ENCODE measurements at regions not wholly inside any gene's neighbourhood (a gene's known extent, or its start where the extent isn't known, plus 50 kb on each side); places are given as distances from the start of the nearest gene placed in this dataset.

DNA sequence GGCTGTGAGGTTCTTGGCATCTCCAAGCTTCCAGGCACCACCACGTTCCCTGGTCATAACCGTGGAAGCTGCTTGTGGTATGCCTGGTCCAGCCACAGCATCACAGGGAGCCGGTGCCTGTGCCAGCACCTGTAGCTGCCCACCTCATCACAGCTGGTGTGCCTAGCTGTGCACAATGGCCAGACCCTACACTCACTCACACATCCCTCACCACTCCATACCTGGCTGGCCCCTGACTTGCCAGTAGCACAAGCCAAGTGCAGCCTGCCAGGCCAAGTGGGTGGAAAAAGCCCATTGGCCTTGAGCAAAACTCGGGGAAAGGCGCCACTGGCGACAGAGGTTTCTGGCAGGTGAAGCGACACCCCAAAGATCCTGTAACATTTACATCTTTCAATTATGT lies 192.3 kb upstream of the MANEA start:
- Histone ChIP-seq H3K23me2 (ENCODE audit: insufficient read length, low read depth, low read length, poor library complexity, severe bottlenecking) (no peaks in the 10 kb centered on the region), H2BK12ac (ENCODE audit: insufficient read length, low read depth, low read length) (no peak overlapping the region), H2AFZ (ENCODE audit: low read length) (no peak overlapping the region), H2AK5ac (ENCODE audit: insufficient read length, low read length) (no peak overlapping the region), H2BK15ac (ENCODE audit: low read depth, low read length) (no peak overlapping the region), H3K23ac (ENCODE audit: insufficient read length, low read depth, low read length) (no peak overlapping the region), H4K8ac (replicated peaks; ENCODE audit: insufficient read length, low read depth, low read length) (no peak overlapping the region), H3K9ac (ENCODE audit: extremely low read depth, insufficient read length, low read length) (no peak overlapping the region), H3K9me3 (ENCODE audit: control insufficient read depth, low read depth, low read length) (no peaks in the 10 kb centered on the region), H3K27ac (ENCODE audit: insufficient read length, low read depth, low read length) (no peak overlapping the region), H2BK5ac (ENCODE audit: insufficient read length, low read length) (no peak overlapping the region), H3K14ac (ENCODE audit: insufficient read depth, low read length) (no peak overlapping the region), H3K79me2 (ENCODE audit: insufficient read depth, low read length) (no peaks in the 10 kb centered on the region), H3K18ac (ENCODE audit: insufficient read length, low read depth, low read length) (no peak overlapping the region), H3K79me1 (ENCODE audit: insufficient read depth, low read depth, low read length, poor library complexity, severe bottlenecking) (no peaks in the 10 kb centered on the region), H3K56ac (ENCODE audit: insufficient read length, low read depth, low read length) (no peak overlapping the region), H2BK20ac (ENCODE audit: low read depth, low read length, poor library complexity, severe bottlenecking) (no peak overlapping the region), H3K4ac (ENCODE audit: low read depth, low read length) (no peak overlapping the region), H4K5ac (ENCODE audit: insufficient read length, low read depth, low read length) (no peak overlapping the region), H4K91ac (ENCODE audit: insufficient read length, low read depth, low read length) (no peak overlapping the region), H4K20me1 (ENCODE audit: control insufficient read depth, insufficient read depth, insufficient read length) (no peaks in the 10 kb centered on the region), H3T11ph (ENCODE audit: low read length) (no peak overlapping the region), H2BK120ac (ENCODE audit: low read depth, low read length, poor library complexity, severe bottlenecking) (no peak overlapping the region), H3K4me1 (ENCODE audit: insufficient read depth, low read length) (no peaks in the 10 kb centered on the region), H3K27me3 (ENCODE audit: insufficient read depth, low read length) (no peaks in the 10 kb centered on the region), H3K4me2 (ENCODE audit: insufficient read depth, insufficient read length, low read length) (no peak overlapping the region)
- Mint-ChIP-seq H3K9me3 (peaks cover 3 to 10% of the 10 kb centered on the region in 2 experiments; a peak in 3 of 5 replicates), H3K36me3 (ENCODE audit: insufficient read depth in 1 of 3, low read depth in 3 of 3) (peaks cover 1 to 6% (median 3%) of the 10 kb centered on the region in 3 experiments; a peak in 4 of 7 replicates), H3K4me3 (no peak overlapping the region), H3K27ac (no peak overlapping the region), H3K27me3 (ENCODE audit: low read depth) (no peaks in the 10 kb centered on the region), H3K4me1 (no peaks in the 10 kb centered on the region)
- WGBS (ENCODE audit: extremely low coverage, insufficient read length, low lambda C conversion rate): no CpG with 5 or more reads among the region's 7 CpGs
- no peak for DNase-seq
- TF ChIP-seq CTCF (conservative IDR thresholded peaks at IDR 0.05): no peak

All from H9 (cell line).